Activated naive CD8-positive, alpha-beta T cell (primary cell): ENCODE measurements at regions not wholly inside any gene's neighbourhood (a gene's known extent, or its start where the extent isn't known, plus 50 kb on each side); places are given as distances from the start of the nearest gene placed in this dataset.

Source experiments
- H3K27ac Mint-ChIP-seq: one replicate; pipeline ENCODE4 v1.8.0; 2021; ENCODE audit warnings: mixed read lengths
- H3K27me3 Mint-ChIP-seq: one replicate; pipeline ENCODE4 v1.8.0; 2021; ENCODE audit warnings: mixed read lengths
- H3K36me3 Mint-ChIP-seq: one replicate; pipeline ENCODE4 v1.8.0; 2021; ENCODE audit warnings: mixed read lengths
- H3K4me1 Mint-ChIP-seq: one replicate; pipeline ENCODE4 v1.8.0; 2021; ENCODE audit warnings: low read depth, mixed read lengths
- H3K4me3 Mint-ChIP-seq: one replicate; pipeline ENCODE4 v1.8.0; 2021; ENCODE audit warnings: mild to moderate bottlenecking, mixed read lengths
- H3K9me3 Mint-ChIP-seq: one replicate; pipeline ENCODE4 v1.8.0; 2021; ENCODE audit warnings: low read depth, mixed read lengths

DNA sequence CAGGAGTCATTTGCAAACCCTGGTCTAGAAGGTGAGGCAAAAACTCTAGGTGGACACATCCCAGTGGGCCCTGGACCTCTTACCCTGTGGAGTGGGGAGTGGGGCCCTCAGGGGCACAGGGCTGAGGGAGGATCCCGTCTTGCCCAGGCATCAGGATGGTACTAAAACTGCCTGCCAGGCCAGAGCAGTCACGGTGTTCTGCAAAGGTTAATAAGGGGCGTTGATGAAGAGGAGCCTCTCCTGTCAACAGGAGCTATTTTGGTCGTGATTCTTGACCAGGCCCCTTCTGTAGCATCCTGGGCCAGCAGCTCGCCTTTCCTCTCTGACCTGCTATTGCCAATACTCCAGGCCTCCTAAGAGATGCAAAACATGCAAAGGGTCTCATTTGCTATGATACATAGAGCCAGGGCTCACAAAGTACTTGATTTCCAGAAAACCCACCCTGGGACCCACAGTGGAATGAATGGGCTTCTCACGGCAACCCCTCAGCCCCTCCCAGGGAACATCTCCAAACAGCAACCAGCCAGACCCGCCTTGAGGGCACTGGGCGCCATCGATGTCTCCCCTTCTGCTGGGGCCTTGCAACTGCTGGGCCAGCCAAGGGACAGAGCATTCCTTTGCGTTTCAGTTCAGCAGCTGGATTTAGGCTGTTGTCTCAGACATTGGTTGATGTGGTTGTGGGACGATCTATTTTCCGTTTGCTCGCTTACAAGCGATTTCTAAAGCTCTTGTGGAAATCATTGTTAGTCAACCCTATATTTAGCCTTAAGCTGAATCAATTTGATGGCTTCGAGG, 111.1 kb downstream of the PDCL3 start:
- Mint-ChIP-seq H3K9me3 (no peaks in the 10 kb centered on the region), H3K27me3 (no peaks in the 10 kb centered on the region), H3K27ac (no peak overlapping the region), H3K4me3 (no peak overlapping the region), H3K36me3 (no peaks in the 10 kb centered on the region), H3K4me1 (peaks cover 2% of the 10 kb centered on the region)

DNA sequence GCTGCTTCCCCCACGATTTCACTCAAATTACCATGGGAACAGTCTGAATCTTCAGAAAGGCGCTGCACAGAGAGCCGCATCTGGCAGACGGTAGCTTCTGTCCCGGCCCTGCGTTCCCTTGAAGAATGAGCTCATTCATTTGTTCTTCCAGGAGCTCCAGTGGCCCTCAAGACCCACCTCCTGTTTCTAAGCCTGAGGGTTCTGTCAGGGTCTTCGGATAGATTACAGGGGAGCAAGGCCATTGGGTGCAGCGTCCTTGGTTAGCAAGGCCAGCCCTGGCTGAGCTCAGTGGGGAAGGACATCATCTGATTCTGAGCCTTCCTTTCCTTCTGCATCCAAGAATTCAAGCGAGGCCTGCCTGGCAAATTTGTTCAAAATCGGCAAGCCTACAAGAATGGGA, 111.9 kb downstream of the PDCL3 start:
- no peaks in the 10 kb centered on the region for H3K27me3 Mint-ChIP-seq

GRCh38 chr2:100675373-100675772, 112.6 kb downstream of the PDCL3 start:
- Mint-ChIP-seq H3K36me3 (no peaks in the 10 kb centered on the region), H3K4me1 (peaks cover 8% of the 10 kb centered on the region), H3K27me3 (no peaks in the 10 kb centered on the region), H3K27ac (no peak overlapping the region), H3K9me3 (no peaks in the 10 kb centered on the region), H3K4me3 (no peak overlapping the region)

More for the DNA sequence above, 111.9 kb downstream of the PDCL3 start:
- Mint-ChIP-seq H3K9me3 (no peaks in the 10 kb centered on the region), H3K4me3 (no peak overlapping the region), H3K36me3 (no peaks in the 10 kb centered on the region), H3K27ac (no peak overlapping the region), H3K4me1 (peaks cover 6% of the 10 kb centered on the region)

GRCh38 chr2:100675855-100676254, 113.1 kb downstream of the PDCL3 start:
- H3K36me3 Mint-ChIP-seq, result no peaks in the 10 kb centered on the region
- no peak overlapping the region for H3K27ac Mint-ChIP-seq
- no peak overlapping the region for H3K4me3 Mint-ChIP-seq
- peaks cover 13% of the 10 kb centered on the region for H3K4me1 Mint-ChIP-seq
- H3K27me3 Mint-ChIP-seq, result no peaks in the 10 kb centered on the region
- no peaks in the 10 kb centered on the region for H3K9me3 Mint-ChIP-seq

DNA sequence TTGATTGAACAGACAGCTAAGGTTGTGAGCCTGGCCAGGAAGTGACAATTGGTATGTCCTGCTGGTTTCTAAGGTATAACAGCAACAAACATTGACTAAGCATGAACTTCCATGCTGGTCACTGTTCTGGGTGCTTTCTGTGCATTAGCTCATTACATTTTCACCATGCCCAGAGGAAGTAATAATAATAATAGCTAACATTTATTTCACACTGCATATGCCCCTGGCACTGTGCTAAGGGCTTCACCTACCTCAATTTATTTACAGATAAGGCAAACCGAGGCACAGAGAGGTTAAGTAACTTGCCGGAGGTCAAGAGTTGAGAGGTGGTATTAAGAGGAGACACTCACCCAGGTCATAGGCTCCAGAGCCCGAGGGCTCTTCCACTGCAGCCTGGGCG, 113.6 kb downstream of the PDCL3 start:
- peaks cover 14% of the 10 kb centered on the region for H3K4me1 Mint-ChIP-seq
- H3K27me3 Mint-ChIP-seq, result no peaks in the 10 kb centered on the region
- H3K36me3 Mint-ChIP-seq, result no peaks in the 10 kb centered on the region
- H3K9me3 Mint-ChIP-seq, result no peaks in the 10 kb centered on the region
- no peak overlapping the region for H3K27ac Mint-ChIP-seq
- H3K4me3 Mint-ChIP-seq, result no peak overlapping the region

- Mint-ChIP-seq H3K4me1 (peaks cover 14% of the 10 kb centered on the region), H3K9me3 (no peaks in the 10 kb centered on the region), H3K4me3 (no peak overlapping the region), H3K27me3 (no peaks in the 10 kb centered on the region), H3K27ac (no peak overlapping the region), H3K36me3 (no peaks in the 10 kb centered on the region)
These were observed 114.9 kb downstream of the PDCL3 start for GRCh38 chr2:100677611-100678185.

GRCh38 chr2:100679211-100679610, 116.4 kb downstream of the PDCL3 start:
- Mint-ChIP-seq H3K9me3 (peaks cover 12% of the 10 kb centered on the region), H3K27me3 (no peaks in the 10 kb centered on the region), H3K4me3 (no peak overlapping the region), H3K4me1 (peaks cover 14% of the 10 kb centered on the region), H3K27ac (no peak overlapping the region), H3K36me3 (peaks cover 4% of the 10 kb centered on the region)

- H3K27me3 Mint-ChIP-seq, result no peaks in the 10 kb centered on the region
- H3K27ac Mint-ChIP-seq, result no peak overlapping the region
- no peak overlapping the region for H3K4me3 Mint-ChIP-seq
- peaks cover 12% of the 10 kb centered on the region for H3K9me3 Mint-ChIP-seq
- peaks cover 14% of the 10 kb centered on the region for H3K4me1 Mint-ChIP-seq
- H3K36me3 Mint-ChIP-seq, result peaks cover 6% of the 10 kb centered on the region
These were observed 119.7 kb downstream of the PDCL3 start for GRCh38 chr2:100682536-100682935.

- H3K36me3 Mint-ChIP-seq, result peaks cover 6% of the 10 kb centered on the region
- H3K27me3 Mint-ChIP-seq, result no peaks in the 10 kb centered on the region
- no peak overlapping the region for H3K27ac Mint-ChIP-seq
- no peak overlapping the region for H3K4me3 Mint-ChIP-seq
- H3K4me1 Mint-ChIP-seq, result peaks cover 14% of the 10 kb centered on the region
- H3K9me3 Mint-ChIP-seq, result peaks cover 12% of the 10 kb centered on the region
These were observed 120.4 kb downstream of the PDCL3 start for GRCh38 chr2:100683231-100683630.

GRCh38 chr2:100691846-100692245, 128.1 kb upstream of the NPAS2 start:
- Mint-ChIP-seq H3K27ac (no peak overlapping the region), H3K27me3 (no peaks in the 10 kb centered on the region), H3K36me3 (peaks cover 14% of the 10 kb centered on the region), H3K9me3 (peaks cover 15% of the 10 kb centered on the region), H3K4me1 (peaks cover 2% of the 10 kb centered on the region), H3K4me3 (no peak overlapping the region)

GRCh38 chr2:100692381-100692780, 127.6 kb upstream of the NPAS2 start:
- no peak overlapping the region for H3K27ac Mint-ChIP-seq
- peaks cover 2% of the 10 kb centered on the region for H3K4me1 Mint-ChIP-seq

DNA sequence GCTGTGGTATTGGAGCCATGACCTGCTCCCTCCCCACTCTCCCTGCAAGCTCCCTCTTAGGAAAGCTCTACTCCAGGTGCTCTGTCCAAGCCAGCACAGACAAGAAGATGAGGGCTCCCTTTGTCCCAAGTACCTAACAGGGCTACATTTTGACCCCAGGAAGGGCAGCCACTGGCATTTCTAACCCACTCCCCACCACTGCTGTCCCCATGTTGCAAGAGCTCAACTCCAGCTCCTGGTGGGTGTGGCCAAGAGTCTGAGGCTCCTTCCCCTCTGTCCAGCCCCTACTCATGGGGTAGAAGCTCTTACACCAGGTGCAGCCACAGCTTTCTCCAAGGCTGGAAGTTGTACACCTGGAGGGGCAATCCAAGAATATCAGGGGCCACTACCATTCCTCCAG, 127.0 kb upstream of the NPAS2 start:
- Mint-ChIP-seq H3K4me1 (peaks cover 2% of the 10 kb centered on the region), H3K27me3 (no peaks in the 10 kb centered on the region), H3K9me3 (peaks cover 19% of the 10 kb centered on the region), H3K27ac (no peak overlapping the region), H3K36me3 (peaks cover 14% of the 10 kb centered on the region), H3K4me3 (no peak overlapping the region)

More at GRCh38 chr2:100692381-100692780, 127.6 kb upstream of the NPAS2 start:
- Mint-ChIP-seq H3K27me3 (no peaks in the 10 kb centered on the region), H3K4me3 (no peak overlapping the region), H3K9me3 (peaks cover 17% of the 10 kb centered on the region), H3K36me3 (peaks cover 14% of the 10 kb centered on the region)

DNA sequence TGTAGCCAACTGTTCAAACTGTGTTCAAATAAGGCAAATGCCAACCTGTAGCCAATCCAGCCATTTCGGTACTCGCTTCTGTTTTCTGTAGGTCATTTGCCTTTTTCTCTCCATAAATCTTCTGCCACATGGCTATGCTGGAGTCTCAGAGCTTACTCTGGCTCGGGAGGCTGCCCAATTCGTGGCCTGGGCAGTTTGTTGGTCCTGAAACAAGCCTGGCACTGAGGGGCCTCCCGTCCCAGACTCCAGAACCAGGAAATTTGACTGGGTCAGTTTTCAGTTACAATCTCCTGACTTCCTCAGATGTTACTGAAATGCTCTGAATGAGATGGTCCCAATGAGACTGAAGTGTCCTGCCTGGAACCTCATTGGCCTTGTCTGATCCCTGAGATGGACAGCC, 120.8 kb upstream of the NPAS2 start:
- Mint-ChIP-seq H3K36me3 (peaks cover 13% of the 10 kb centered on the region), H3K27ac (no peak overlapping the region), H3K9me3 (peaks cover 18% of the 10 kb centered on the region), H3K27me3 (peaks cover 1% of the 10 kb centered on the region), H3K4me3 (no peak overlapping the region), H3K4me1 (peaks cover 6% of the 10 kb centered on the region)

DNA sequence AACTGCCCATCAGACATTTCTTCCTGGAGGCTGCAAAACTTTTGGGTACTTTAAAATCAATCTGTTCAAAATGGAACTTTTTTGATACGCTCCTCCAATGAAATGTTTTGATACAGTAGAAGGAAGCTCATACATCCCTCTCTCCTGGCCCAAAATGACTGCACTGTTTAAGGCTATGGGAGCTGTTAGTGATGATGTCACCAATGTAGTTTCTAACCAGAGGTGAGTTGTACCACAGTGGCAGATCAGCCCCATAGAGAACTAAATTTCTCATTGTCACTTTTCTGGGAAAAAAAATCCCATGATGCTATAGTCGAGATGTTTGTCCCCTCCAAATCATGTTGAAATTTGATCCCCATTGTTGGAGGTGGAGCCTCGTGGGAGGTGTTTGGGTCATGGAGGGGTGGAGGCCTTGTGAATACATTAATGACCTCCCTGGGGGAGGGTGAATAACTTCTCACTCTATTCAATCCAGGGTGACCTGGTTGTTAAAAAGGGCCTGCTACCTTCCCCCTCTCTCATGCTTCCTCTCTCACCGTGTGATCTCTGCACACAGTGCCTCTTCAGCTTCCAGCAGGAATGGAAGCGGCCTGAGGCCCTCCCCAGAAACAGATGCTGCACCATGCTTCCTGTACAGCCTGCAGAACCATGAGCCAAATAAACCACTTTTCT, 117.4 kb upstream of the NPAS2 start:
- Mint-ChIP-seq H3K36me3 (peaks cover 2% of the 10 kb centered on the region), H3K4me1 (peaks cover 11% of the 10 kb centered on the region), H3K9me3 (peaks cover 4% of the 10 kb centered on the region), H3K27me3 (peaks cover 1% of the 10 kb centered on the region), H3K4me3 (no peak overlapping the region), H3K27ac (no peak overlapping the region)

- peaks cover 2% of the 10 kb centered on the region for H3K36me3 Mint-ChIP-seq
These were observed 116.7 kb upstream of the NPAS2 start for GRCh38 chr2:100703213-100703612.

More at GRCh38 chr2:100703213-100703612, 116.7 kb upstream of the NPAS2 start:
- Mint-ChIP-seq H3K9me3 (peaks cover 4% of the 10 kb centered on the region), H3K4me3 (no peak overlapping the region), H3K4me1 (peaks cover 16% of the 10 kb centered on the region), H3K27ac (no peak overlapping the region), H3K27me3 (peaks cover 1% of the 10 kb centered on the region)
